Caco-2 (cell line): ENCODE measurements at regions not wholly inside any gene's neighbourhood (a gene's known extent, or its start where the extent isn't known, plus 50 kb on each side); places are given as distances from the start of the nearest gene placed in this dataset.

Source experiments
- BruUV-seq: library from RNA; stranded (reverse); fragments of 400-500 nt; replicated peaks from 2 replicates; lab custom pipeline; 2021; lab: Mats Ljungman, UMichigan
- CTCF ChIA-PET: fragments of 300-600 bp; sonication (Branson Sonifier 250); formaldehyde crosslinking; loops from one replicate; lab custom pipeline; 2022; ENCODE audit warnings: antibody characterized with exemption; lab: Charles Lee
- POLR2A ChIA-PET: fragments of 300-600 bp; sonication (Branson Sonifier 250); formaldehyde crosslinking; loops from one replicate; lab custom pipeline; 2022; ENCODE audit warnings: antibody characterized with exemption; lab: Charles Lee
- DNase-seq, 2 experiments: peaks; one replicate each; pipeline versions ENCODE4 v3.0.0 to v3.0.0-alpha.2; 2020 to 2022
- H3K27me3 ChIP-seq: replicated peaks from 2 replicates; pipeline ENCODE4 v1.6.0; 2011; ENCODE audit warnings: low read length; ENCODE audit not compliant: control insufficient read depth, insufficient read depth
- H3K36me3 ChIP-seq: 2 replicates; pipeline ENCODE4 v1.5.1; 2011; ENCODE audit warnings: low read length; ENCODE audit not compliant: control insufficient read depth, insufficient read depth
- H3K4me1 ChIP-seq: fragments of 250-450 bp; sonication (Bioruptor Pico); 2 replicates; pipeline ENCODE4 v1.5.1; 2020; ENCODE audit warnings: mild to moderate bottlenecking
- H3K4me3 ChIP-seq: 2 replicates; pipeline ENCODE4 v1.5.1; 2011; ENCODE audit warnings: low read depth, mild to moderate bottlenecking, control low read depth, low read length
- H3K9me3 ChIP-seq: fragments of 250-450 bp; sonication (Bioruptor Pico); 2 replicates; pipeline ENCODE4 v1.5.1; 2020; ENCODE audit warnings: mild to moderate bottlenecking, moderate library complexity
- H3K27ac Mint-ChIP-seq: one replicate; pipeline ENCODE4 v1.8.0; 2022; ENCODE audit warnings: mixed read lengths; ENCODE audit not compliant: unreplicated experiment
- H3K27me3 Mint-ChIP-seq: one replicate; pipeline ENCODE4 v1.8.0; 2022; ENCODE audit warnings: mixed read lengths; ENCODE audit not compliant: insufficient read depth, unreplicated experiment
- H3K36me3 Mint-ChIP-seq: one replicate; pipeline ENCODE4 v1.8.0; 2022; ENCODE audit warnings: mild to moderate bottlenecking, mixed read lengths; ENCODE audit not compliant: insufficient read depth, unreplicated experiment
- H3K4me1 Mint-ChIP-seq: one replicate; pipeline ENCODE4 v1.8.0; 2022; ENCODE audit warnings: low read depth, mixed read lengths; ENCODE audit not compliant: unreplicated experiment
- H3K4me3 Mint-ChIP-seq: one replicate; pipeline ENCODE4 v1.8.0; 2022; ENCODE audit warnings: mild to moderate bottlenecking, moderate library complexity, mixed read lengths; ENCODE audit not compliant: unreplicated experiment
- H3K9me3 Mint-ChIP-seq: one replicate; pipeline ENCODE4 v1.8.0; 2022; ENCODE audit warnings: mixed read lengths; ENCODE audit not compliant: unreplicated experiment
- intact Hi-C: fragments of 100-400 bp; cut with micrococcal nuclease; formaldehyde crosslinking; loops from one replicate; pipeline ENCODE4 v1.10.0; 2022; ENCODE audit not compliant: unreplicated experiment
- TF ChIP-seq, protein P1 (sequence below), 2 experiments: fragments of 200-600 bp in 1 of 2; IDR thresholded peaks; 1 replicate in 1 of 2; 2 replicates in 1 of 2; pipeline versions ENCODE4 v1.5.1 to v1.8.0; 2011 to 2022; ENCODE audit warnings: antibody characterized with exemption in 1 of 2, control low read depth in 1 of 2, inconsistent platforms in 1 of 2, low read depth in 1 of 2, low read length in 1 of 2, mild to moderate bottlenecking in 1 of 2, moderate library complexity in 1 of 2; ENCODE audit not compliant: insufficient read depth in 1 of 2, severe bottlenecking in 1 of 2, unreplicated experiment in 1 of 2

DNA sequence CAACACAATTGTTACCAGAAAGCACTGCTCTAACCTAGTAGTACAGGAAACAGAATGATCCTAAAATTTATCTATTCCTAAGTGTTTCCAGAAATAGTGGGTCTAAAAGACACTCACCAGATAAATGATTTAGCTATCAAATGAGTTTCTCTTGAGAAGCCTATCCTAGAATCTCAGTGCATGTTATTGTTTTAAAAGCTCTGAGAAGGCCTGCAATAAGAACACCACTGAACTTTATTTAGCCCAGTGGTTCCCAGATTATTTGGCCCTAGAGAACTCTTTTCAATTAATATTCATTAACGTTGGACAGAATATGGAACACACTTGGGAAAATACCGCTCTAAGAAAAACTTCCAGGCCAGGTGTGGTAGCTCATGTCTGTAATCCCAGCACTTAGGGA is 220.1 kb upstream of the GHITM start:
- no TSS peak for BruUV-seq
- no peak overlapping the region for H3K4me3 Mint-ChIP-seq
- H3K9me3 ChIP-seq = no peaks in the 10 kb centered on the region
- no peak overlapping the region for H3K4me3 ChIP-seq
- H3K27me3 Mint-ChIP-seq = peaks cover 13% of the 10 kb centered on the region
- no peak for DNase-seq
- no peaks in the 10 kb centered on the region; the same call in 1 of the 2 replicates for H3K27me3 ChIP-seq
- no peaks in the 10 kb centered on the region for H3K9me3 Mint-ChIP-seq
- no peak overlapping the region for H3K27ac Mint-ChIP-seq
- no peaks in the 10 kb centered on the region for H3K36me3 Mint-ChIP-seq
- H3K36me3 ChIP-seq = no peaks in the 10 kb centered on the region
- H3K4me1 ChIP-seq = peaks cover 8% of the 10 kb centered on the region; the same call in 1 of the 2 replicates
- TF ChIP-seq, protein P1, sequence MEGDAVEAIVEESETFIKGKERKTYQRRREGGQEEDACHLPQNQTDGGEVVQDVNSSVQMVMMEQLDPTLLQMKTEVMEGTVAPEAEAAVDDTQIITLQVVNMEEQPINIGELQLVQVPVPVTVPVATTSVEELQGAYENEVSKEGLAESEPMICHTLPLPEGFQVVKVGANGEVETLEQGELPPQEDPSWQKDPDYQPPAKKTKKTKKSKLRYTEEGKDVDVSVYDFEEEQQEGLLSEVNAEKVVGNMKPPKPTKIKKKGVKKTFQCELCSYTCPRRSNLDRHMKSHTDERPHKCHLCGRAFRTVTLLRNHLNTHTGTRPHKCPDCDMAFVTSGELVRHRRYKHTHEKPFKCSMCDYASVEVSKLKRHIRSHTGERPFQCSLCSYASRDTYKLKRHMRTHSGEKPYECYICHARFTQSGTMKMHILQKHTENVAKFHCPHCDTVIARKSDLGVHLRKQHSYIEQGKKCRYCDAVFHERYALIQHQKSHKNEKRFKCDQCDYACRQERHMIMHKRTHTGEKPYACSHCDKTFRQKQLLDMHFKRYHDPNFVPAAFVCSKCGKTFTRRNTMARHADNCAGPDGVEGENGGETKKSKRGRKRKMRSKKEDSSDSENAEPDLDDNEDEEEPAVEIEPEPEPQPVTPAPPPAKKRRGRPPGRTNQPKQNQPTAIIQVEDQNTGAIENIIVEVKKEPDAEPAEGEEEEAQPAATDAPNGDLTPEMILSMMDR (IDR thresholded peaks at IDR 0.05; ENCODE audit: insufficient read depth in 1 of 2, low read depth in 1 of 2, low read length in 1 of 2, severe bottlenecking in 1 of 2, unreplicated experiment in 1 of 2) = no peak
- peaks cover 9% of the 10 kb centered on the region for H3K4me1 Mint-ChIP-seq
- POLR2A ChIA-PET = no interaction called here
- CTCF ChIA-PET = no interaction called here
- intact Hi-C loops = no loop called here

DNA sequence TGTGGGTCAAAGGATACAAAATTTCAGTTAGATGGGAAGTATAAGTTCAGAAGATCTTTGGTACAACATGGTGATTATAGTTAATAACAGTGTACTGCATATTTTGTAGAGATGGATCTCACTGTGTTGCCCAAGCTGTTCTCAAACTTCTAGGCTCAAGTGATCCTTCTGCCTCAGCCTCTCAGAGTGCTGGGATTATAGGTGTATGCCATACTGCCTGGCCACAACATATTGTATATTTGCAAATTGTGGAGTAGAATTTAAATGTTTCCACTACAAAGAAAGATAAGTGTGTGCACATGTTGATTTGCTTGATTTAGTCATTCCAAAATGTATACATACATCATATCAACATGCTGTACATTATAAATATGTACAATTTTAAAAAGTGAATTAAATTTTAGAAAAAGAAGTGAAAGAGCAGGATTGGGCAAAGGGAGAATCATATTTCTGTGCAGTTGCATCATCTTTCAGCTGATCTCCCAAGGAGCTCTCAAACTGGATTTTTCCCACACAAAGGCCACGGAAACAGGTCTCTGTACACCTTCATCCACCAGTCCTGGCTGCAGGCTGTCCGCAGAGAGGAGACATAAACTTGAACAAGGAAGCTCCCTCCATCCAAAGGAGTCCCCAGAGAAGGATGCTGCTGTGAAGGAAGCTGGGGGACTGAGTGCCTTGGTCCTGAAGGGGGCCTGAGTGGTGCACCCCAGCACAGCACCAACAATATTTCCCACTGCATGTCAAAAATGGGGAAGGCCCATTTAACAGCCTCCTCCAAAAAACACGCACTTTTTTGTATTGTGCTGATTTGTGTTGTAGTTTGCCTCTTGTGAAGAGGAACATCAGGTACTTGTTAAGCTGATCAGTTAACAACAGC is 217.1 kb upstream of the GHITM start:
- no peak for DNase-seq
- Histone ChIP-seq H3K36me3 (no peaks in the 10 kb centered on the region), H3K4me1 (no peaks in the 10 kb centered on the region; the same call in 1 of the 2 replicates), H3K27me3 (no peaks in the 10 kb centered on the region), H3K4me3 (no peak overlapping the region), H3K9me3 (no peaks in the 10 kb centered on the region)
- TF ChIP-seq, protein P1 (IDR thresholded peaks at IDR 0.05; ENCODE audit: insufficient read depth in 1 of 2, low read depth in 1 of 2, low read length in 1 of 2, severe bottlenecking in 1 of 2, unreplicated experiment in 1 of 2) = no peak
- ChIA-PET POLR2A (interaction anchor here (0.6 kb wide), 1 partner anchor 376 kb away, joined by 3 read pairs; no protein-coding TSS in a partner anchor), CTCF (interaction anchor here (0.8 kb wide), 1 partner anchor 51 kb away, joined by 3 read pairs; no protein-coding TSS in a partner anchor)
- Mint-ChIP-seq H3K4me3 (no peak overlapping the region), H3K27ac (no peak overlapping the region), H3K27me3 (peaks cover 25% of the 10 kb centered on the region), H3K4me1 (no peaks in the 10 kb centered on the region), H3K9me3 (no peaks in the 10 kb centered on the region), H3K36me3 (no peaks in the 10 kb centered on the region)
- BruUV-seq = no TSS peak
- intact Hi-C loops = no loop called here

DNA sequence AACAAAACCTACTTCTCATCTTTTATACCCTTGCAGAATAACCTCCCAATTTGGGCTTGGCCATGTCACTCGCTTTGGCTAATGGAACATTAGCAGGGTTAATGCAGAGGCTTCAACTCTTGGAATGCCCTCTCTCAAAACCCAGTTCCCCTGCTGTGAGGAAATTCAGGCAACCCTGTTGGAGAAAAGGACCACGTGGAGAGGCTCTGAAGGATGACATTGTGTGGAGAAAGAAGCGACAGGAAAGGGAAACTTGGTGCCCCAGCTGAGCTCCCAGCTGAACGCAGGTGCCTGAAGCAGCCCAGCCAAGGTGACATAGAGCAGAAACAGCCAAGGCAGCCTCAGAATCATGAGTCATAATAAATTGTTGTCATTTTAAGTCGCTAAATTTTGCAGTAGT is 214.2 kb upstream of the GHITM start:
- CTCF ChIA-PET = no interaction called here
- H3K9me3 ChIP-seq = no peaks in the 10 kb centered on the region
- BruUV-seq = no TSS peak

More for the DNA sequence above, 214.2 kb upstream of the GHITM start:
- POLR2A ChIA-PET = no interaction called here
- no peaks in the 10 kb centered on the region for H3K4me1 ChIP-seq
- no peak overlapping the region for H3K4me3 ChIP-seq
- intact Hi-C loops = no loop called here
- Mint-ChIP-seq H3K4me3 (no peak overlapping the region), H3K27me3 (peaks cover 27% of the 10 kb centered on the region), H3K9me3 (no peaks in the 10 kb centered on the region), H3K36me3 (no peaks in the 10 kb centered on the region), H3K27ac (no peak overlapping the region), H3K4me1 (no peaks in the 10 kb centered on the region)
- no peak for DNase-seq
- no peaks in the 10 kb centered on the region for H3K36me3 ChIP-seq
- no peaks in the 10 kb centered on the region for H3K27me3 ChIP-seq
- TF ChIP-seq, protein P1 (IDR thresholded peaks at IDR 0.05; ENCODE audit: insufficient read depth in 1 of 2, low read depth in 1 of 2, low read length in 1 of 2, severe bottlenecking in 1 of 2, unreplicated experiment in 1 of 2) = no peak
